NB4 (cell line): ENCODE measurements at regions not wholly inside any gene's neighbourhood (a gene's known extent, or its start where the extent isn't known, plus 50 kb on each side); places are given as distances from the start of the nearest gene placed in this dataset.

Experiments
- CTCF ChIP-seq: IDR thresholded peaks from one replicate; pipeline ENCODE4 v1.5.1; 2012; ENCODE audit warnings: low read depth, low read length
- MYC ChIP-seq: IDR thresholded peaks from 2 replicates; pipeline ENCODE4 v1.6.1; 2011; ENCODE audit warnings: low read depth, low read length
- POLR2A ChIP-seq: IDR thresholded peaks from 2 replicates; pipeline ENCODE4 v1.6.1; 2011; ENCODE audit warnings: mild to moderate bottlenecking; ENCODE audit not compliant: insufficient read length; ENCODE audit errors: extremely low read depth
- TF ChIP-seq, protein P1 (sequence below): IDR thresholded peaks from 2 replicates; pipeline ENCODE4 v1.6.1; 2011; ENCODE audit warnings: low read depth, low read length

DNA sequence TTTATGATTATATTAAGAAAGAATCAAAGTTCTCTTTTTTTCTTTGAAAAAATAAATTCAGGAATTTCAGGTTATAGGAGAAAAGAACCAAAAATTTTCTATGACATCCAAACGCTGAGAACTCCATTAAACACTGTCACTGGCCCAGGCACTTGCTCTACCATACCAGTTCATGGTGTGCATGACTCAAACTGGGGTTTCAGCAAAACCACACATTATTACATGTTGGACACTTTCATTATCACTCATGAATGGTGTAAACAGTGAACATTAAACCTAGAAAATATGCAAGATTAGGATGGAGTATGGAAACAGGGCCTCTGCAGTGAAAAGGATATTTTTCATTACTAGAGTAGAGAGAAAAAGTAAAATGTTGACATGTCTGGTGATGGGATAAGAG, 369.9 kb upstream of the FAM174A start:
- no peak for TF ChIP-seq CTCF
- no peak for TF ChIP-seq POLR2A
- TF ChIP-seq, protein P1, sequence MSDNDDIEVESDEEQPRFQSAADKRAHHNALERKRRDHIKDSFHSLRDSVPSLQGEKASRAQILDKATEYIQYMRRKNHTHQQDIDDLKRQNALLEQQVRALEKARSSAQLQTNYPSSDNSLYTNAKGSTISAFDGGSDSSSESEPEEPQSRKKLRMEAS: no peak
- no peak for TF ChIP-seq MYC
